ENCODE measurements at regions not wholly inside any gene's neighbourhood (a gene's known extent, or its start where the extent isn't known, plus 50 kb on each side); places are given as distances from the start of the nearest gene placed in this dataset.

DNA sequence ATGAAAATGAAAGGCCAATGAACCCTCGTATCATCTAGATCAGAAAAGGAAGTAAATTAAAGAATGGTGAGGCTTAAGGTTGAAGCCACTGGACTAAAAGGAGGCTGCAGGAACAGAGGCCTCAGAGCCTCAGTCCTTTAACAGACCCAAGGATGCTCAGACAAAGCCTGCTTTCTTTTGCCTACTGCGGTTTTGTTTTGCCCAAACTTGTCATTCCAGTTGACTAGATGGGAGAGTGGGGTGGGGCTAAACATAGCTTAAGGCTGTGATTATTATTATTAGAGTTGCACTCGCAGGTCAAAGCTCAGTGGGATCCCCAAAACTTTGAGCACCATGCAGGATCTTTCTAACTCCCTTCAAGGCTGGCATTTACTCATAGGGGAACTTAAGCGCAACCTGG is 163.9 kb downstream of the RBM46 start:
- no peak for ATAC-seq (ENCODE audit: low read depth)
- H3K36me3 Mint-ChIP-seq (ENCODE audit: low read depth), result no peaks in the 10 kb centered on the region
- TF ChIP-seq, protein P1, sequence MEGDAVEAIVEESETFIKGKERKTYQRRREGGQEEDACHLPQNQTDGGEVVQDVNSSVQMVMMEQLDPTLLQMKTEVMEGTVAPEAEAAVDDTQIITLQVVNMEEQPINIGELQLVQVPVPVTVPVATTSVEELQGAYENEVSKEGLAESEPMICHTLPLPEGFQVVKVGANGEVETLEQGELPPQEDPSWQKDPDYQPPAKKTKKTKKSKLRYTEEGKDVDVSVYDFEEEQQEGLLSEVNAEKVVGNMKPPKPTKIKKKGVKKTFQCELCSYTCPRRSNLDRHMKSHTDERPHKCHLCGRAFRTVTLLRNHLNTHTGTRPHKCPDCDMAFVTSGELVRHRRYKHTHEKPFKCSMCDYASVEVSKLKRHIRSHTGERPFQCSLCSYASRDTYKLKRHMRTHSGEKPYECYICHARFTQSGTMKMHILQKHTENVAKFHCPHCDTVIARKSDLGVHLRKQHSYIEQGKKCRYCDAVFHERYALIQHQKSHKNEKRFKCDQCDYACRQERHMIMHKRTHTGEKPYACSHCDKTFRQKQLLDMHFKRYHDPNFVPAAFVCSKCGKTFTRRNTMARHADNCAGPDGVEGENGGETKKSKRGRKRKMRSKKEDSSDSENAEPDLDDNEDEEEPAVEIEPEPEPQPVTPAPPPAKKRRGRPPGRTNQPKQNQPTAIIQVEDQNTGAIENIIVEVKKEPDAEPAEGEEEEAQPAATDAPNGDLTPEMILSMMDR (IDR thresholded peaks at IDR 0.05), result no peak
- intact Hi-C loops (cut with micrococcal nuclease), result no loop called here
- no peak for DNase-seq
- no peak overlapping the region for H3K4me3 Mint-ChIP-seq
- H3K4me1 Mint-ChIP-seq, result no peaks in the 10 kb centered on the region
- CTCF ChIA-PET, result no interaction called here
- no peaks in the 10 kb centered on the region for H3K27me3 Mint-ChIP-seq
- no peak overlapping the region for H3K27ac Mint-ChIP-seq
- peaks cover 4% of the 10 kb centered on the region for H3K9me3 Mint-ChIP-seq
- POLR2A ChIA-PET, result no interaction called here

DNA sequence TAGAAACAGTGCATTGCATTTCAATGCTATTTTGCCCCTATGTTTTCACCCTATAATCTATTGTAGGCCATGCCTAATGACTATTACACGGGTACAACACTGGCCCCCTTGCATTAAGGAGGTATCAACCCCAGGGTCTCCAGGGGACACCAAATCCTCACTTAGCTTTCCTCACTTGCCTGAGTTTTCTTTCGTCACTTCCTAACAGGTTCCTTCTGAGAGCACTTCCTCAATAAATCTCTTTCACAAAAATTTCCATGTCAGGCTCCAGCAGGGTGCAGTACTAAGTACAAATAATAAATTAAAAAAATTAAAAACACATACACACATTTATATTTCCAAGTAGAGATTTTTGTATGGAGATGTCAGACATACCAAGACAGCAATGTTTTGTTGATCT is 165.0 kb downstream of the RBM46 start:
- no peaks in the 10 kb centered on the region for H3K36me3 Mint-ChIP-seq (ENCODE audit: low read depth)
- TF ChIP-seq, protein P1 (IDR thresholded peaks at IDR 0.05), result no peak
- intact Hi-C loops (cut with micrococcal nuclease), result no loop called here
- DNase-seq, result no peak
- H3K27ac Mint-ChIP-seq, result no peak overlapping the region
- CTCF ChIA-PET, result no interaction called here
- POLR2A ChIA-PET, result no interaction called here
- no peaks in the 10 kb centered on the region for H3K27me3 Mint-ChIP-seq
- no peak for ATAC-seq (ENCODE audit: low read depth)
- no peak overlapping the region for H3K4me3 Mint-ChIP-seq
- H3K4me1 Mint-ChIP-seq, result no peaks in the 10 kb centered on the region
- H3K9me3 Mint-ChIP-seq, result peaks cover 8% of the 10 kb centered on the region

DNA sequence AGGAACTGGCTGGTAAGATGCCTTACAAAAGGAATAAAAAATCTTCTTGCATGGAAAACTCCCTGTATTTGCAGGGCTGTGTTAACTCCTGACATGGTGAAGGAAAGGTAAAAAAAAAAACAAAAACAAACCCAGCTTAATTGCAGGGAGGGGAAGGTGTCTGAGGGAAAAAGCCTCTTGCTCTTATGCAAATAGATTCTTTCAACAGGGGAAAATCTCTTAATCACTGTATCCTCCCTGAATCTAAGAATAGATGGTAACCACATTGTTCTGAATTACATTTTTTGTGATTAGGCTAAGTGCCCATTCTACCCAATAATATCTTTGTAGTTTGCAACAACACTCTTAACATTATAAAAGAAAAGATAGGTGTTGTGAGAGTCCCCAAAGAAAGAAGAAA is 172.6 kb downstream of the RBM46 start:
- ATAC-seq (ENCODE audit: low read depth) (no peak), DNase-seq (no peak)
- Mint-ChIP-seq H3K36me3 (ENCODE audit: low read depth) (no peaks in the 10 kb centered on the region), H3K4me1 (peaks cover 6% of the 10 kb centered on the region), H3K9me3 (peaks cover 16% of the 10 kb centered on the region), H3K27ac (no peak overlapping the region), H3K27me3 (no peaks in the 10 kb centered on the region), H3K4me3 (no peak overlapping the region)
- TF ChIP-seq, protein P1 (IDR thresholded peaks at IDR 0.05), result no peak
- intact Hi-C loops (cut with micrococcal nuclease), result no loop called here
- POLR2A ChIA-PET, result no interaction called here
- CTCF ChIA-PET, result no interaction called here

DNA sequence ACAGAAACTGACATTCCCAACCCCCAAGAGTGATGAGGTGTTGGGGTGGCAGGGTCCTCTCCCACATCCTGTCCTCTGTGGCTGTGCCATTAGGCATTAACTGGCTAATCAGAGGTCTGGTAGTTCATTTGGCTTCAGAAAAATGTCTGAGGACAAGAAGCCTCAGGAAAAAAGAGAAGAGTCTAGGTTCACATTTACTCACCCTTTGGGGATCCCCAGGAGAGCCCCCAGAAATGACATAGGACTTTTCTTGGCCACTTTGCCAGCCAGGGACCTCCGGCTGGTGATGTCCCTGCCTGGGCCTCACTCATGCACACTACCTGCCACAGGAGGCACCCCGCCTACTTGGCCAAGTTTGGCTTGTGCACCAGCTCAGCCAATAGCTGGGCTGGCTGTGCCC is 173.0 kb downstream of the RBM46 start:
- intact Hi-C loops (cut with micrococcal nuclease), result no loop called here
- DNase-seq (no peak), ATAC-seq (ENCODE audit: low read depth) (no peak)
- POLR2A ChIA-PET, result no interaction called here
- Mint-ChIP-seq H3K4me1 (peaks cover 6% of the 10 kb centered on the region), H3K9me3 (peaks cover 16% of the 10 kb centered on the region), H3K27me3 (no peaks in the 10 kb centered on the region), H3K4me3 (no peak overlapping the region), H3K27ac (no peak overlapping the region), H3K36me3 (ENCODE audit: low read depth) (no peaks in the 10 kb centered on the region)
- CTCF ChIA-PET, result no interaction called here
- TF ChIP-seq, protein P1 (IDR thresholded peaks at IDR 0.05), result no peak

DNA sequence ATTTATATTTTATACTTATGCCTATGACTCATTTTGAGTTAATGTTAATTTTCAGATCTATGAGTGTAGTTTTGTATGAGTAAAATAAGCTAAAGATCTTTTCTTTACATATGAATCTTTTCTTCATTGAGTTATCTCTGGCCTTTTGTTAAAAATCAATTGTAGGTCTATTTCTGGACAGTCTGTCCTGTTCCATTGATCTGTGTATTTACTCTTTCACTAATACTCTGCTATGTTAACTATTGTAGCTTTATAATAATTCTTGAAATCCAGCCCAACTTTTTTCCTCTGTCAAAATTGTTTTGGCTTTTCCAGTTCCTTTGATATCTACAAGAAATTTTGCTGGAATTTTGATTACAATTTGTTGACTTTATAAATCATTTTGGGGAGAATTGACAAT is 177.0 kb downstream of the RBM46 start:
- intact Hi-C loops (cut with micrococcal nuclease), result no loop called here
- Mint-ChIP-seq H3K4me1 (peaks cover 17% of the 10 kb centered on the region), H3K27me3 (no peaks in the 10 kb centered on the region), H3K4me3 (no peak overlapping the region), H3K27ac (no peak overlapping the region), H3K9me3 (peaks cover 8% of the 10 kb centered on the region), H3K36me3 (ENCODE audit: low read depth) (no peaks in the 10 kb centered on the region)
- POLR2A ChIA-PET, result no interaction called here
- CTCF ChIA-PET, result no interaction called here
- no peak for DNase-seq
- TF ChIP-seq, protein P1 (IDR thresholded peaks at IDR 0.05), result no peak
- no peak for ATAC-seq (ENCODE audit: low read depth)
